ENCODE measurements at regions not wholly inside any gene's neighbourhood (a gene's known extent, or its start where the extent isn't known, plus 50 kb on each side); places are given as distances from the start of the nearest gene placed in this dataset.

DNA sequence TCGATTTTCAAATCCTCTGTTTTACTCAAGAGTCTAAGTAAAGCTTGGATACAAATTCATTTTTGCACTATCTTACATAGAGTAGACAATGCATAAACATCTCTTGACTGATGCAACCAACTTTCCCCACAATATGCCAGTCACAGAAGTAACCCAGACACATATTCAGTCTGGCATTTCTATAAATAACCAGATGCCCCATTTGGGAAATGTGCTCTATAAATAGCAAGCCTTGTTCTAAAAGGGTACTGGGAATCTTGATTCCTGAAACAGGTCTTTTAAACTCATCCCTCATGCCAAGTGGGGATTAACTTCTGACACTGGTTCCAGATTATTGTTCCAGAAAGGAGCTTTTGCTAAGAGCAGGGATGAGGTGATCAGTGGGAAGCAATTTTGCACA, 411.7 kb downstream of the EPM2A start:
- DNase-seq (ENCODE audit: low spot score) (no peak), ATAC-seq (ENCODE audit: insufficient number of reproducible peaks, low FRiP score, low read depth) (no peak)
- no peaks in the 10 kb centered on the region for H3K27me3 ChIP-seq (replicated peaks; ENCODE audit: insufficient read depth)
- no peaks in the 10 kb centered on the region for H3K9me3 ChIP-seq
- TF ChIP-seq, protein P1, sequence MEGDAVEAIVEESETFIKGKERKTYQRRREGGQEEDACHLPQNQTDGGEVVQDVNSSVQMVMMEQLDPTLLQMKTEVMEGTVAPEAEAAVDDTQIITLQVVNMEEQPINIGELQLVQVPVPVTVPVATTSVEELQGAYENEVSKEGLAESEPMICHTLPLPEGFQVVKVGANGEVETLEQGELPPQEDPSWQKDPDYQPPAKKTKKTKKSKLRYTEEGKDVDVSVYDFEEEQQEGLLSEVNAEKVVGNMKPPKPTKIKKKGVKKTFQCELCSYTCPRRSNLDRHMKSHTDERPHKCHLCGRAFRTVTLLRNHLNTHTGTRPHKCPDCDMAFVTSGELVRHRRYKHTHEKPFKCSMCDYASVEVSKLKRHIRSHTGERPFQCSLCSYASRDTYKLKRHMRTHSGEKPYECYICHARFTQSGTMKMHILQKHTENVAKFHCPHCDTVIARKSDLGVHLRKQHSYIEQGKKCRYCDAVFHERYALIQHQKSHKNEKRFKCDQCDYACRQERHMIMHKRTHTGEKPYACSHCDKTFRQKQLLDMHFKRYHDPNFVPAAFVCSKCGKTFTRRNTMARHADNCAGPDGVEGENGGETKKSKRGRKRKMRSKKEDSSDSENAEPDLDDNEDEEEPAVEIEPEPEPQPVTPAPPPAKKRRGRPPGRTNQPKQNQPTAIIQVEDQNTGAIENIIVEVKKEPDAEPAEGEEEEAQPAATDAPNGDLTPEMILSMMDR (IDR thresholded peaks at IDR 0.05) = no peak
- no peaks in the 10 kb centered on the region for H3K36me3 ChIP-seq
- H3K4me1 ChIP-seq (ENCODE audit: control insufficient read depth in 1 of 2, low read depth in 2 of 2) = peaks cover 0 to 10% of the 10 kb centered on the region in 2 donors
- no peak overlapping the region for H3K27ac ChIP-seq
- no peak overlapping the region for H3K4me3 ChIP-seq

DNA sequence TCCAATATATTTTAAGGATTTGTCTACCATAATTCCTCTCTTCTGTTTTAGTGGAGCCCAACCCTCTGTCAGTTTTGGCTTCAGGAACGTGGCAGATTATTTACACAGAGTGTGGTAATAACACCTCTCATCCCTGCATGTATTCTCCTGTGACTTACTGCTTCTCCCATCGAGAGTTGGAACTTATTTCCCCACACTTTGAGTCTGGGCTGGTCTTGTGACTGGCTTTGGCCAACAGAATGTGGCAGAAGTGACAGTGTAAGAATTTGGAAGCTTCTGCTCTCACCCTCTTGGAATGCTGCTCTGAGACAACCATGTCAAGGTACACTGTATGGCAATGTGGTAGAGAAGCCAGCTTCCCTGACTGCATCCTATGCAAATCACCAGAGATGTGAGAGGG, 407.7 kb downstream of the EPM2A start:
- Histone ChIP-seq H3K4me1 (ENCODE audit: control insufficient read depth in 1 of 2, low read depth in 2 of 2) (peaks cover 0 to 10% of the 10 kb centered on the region in 2 donors), H3K27ac (no peak overlapping the region), H3K9me3 (no peaks in the 10 kb centered on the region), H3K27me3 (replicated peaks; ENCODE audit: insufficient read depth) (no peaks in the 10 kb centered on the region), H3K4me3 (no peak overlapping the region), H3K36me3 (no peaks in the 10 kb centered on the region)
- ATAC-seq (ENCODE audit: insufficient number of reproducible peaks, low FRiP score, low read depth) (no peak), DNase-seq (ENCODE audit: low spot score) (no peak)
- TF ChIP-seq, protein P1 (IDR thresholded peaks at IDR 0.05) = no peak

DNA sequence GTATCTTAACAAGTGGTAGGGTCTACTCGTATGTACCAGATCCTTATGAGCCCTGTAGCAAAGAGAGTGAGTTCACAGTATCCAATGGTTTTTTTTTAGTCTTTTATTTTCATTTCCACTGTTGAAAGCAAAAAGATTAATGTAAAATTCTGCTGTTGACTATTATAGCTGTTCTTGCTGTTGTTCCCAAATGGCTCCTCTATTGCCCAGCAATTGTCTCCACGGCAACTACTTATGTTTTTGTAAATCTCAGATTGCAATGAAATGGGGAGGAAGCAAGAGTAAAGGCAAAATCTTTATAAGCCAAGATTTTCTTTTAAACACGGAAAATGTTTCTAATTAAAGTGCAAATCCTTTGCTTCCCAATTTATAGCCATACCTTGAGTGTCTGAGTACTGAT, 406.1 kb downstream of the EPM2A start:
- no peak overlapping the region for H3K27ac ChIP-seq
- ATAC-seq (ENCODE audit: insufficient number of reproducible peaks, low FRiP score, low read depth) (no peak), DNase-seq (ENCODE audit: low spot score) (no peak)
- no peaks in the 10 kb centered on the region for H3K4me1 ChIP-seq (ENCODE audit: control insufficient read depth in 1 of 2, low read depth in 2 of 2)
- no peak overlapping the region for H3K4me3 ChIP-seq
- no peaks in the 10 kb centered on the region for H3K9me3 ChIP-seq
- no peaks in the 10 kb centered on the region for H3K36me3 ChIP-seq
- TF ChIP-seq, protein P1 (IDR thresholded peaks at IDR 0.05) = no peak
- H3K27me3 ChIP-seq (replicated peaks; ENCODE audit: insufficient read depth) = no peaks in the 10 kb centered on the region

DNA sequence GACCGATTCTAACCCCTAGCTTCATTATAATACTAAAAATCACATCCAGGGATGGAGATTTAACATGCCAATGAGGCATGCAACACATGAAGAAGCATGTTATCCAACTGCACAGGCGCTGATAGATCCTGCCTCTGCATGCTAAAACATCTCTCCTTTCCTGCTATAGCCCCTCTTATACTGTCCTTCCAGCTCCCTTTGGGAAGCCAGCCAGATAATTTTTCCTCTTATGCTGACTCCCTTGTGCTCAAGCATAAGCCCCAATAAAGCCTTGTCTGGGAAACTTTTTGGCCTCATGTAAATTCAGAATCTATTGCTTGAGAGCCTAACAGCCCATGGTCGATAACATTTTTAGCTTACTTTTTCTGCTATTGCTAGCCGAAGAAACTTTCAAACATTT, 404.3 kb downstream of the EPM2A start:
- ATAC-seq (ENCODE audit: insufficient number of reproducible peaks, low FRiP score, low read depth) (no peak), DNase-seq (ENCODE audit: low spot score) (no peak)
- no peaks in the 10 kb centered on the region for H3K36me3 ChIP-seq
- TF ChIP-seq, protein P1 (IDR thresholded peaks at IDR 0.05) = no peak
- H3K4me3 ChIP-seq = no peak overlapping the region
- H3K27me3 ChIP-seq (replicated peaks; ENCODE audit: insufficient read depth) = no peaks in the 10 kb centered on the region
- no peaks in the 10 kb centered on the region for H3K9me3 ChIP-seq
- no peaks in the 10 kb centered on the region for H3K4me1 ChIP-seq (ENCODE audit: control insufficient read depth in 1 of 2, low read depth in 2 of 2)
- no peak overlapping the region for H3K27ac ChIP-seq

DNA sequence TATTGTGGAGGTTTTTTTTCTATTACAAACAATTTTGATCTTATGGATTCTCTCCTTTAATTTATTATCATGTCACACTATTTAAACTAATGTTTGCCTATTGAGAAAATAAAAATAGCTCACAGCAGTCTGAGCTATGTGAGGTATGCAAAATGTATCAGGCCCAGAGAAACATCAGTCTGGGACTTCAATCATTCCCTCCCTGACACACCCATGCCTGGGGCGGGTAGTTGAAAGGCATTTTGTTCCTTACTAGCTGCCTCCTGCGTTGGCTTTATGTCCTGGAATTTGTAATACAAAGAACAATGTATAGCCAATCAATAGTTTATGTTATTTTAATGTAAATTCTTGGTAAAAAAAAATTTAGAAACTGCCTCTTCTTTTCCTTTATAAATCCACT, 403.3 kb downstream of the EPM2A start:
- TF ChIP-seq, protein P1 (IDR thresholded peaks at IDR 0.05) = no peak
- ATAC-seq (ENCODE audit: insufficient number of reproducible peaks, low FRiP score, low read depth) = no peak

More for the DNA sequence above, 403.3 kb downstream of the EPM2A start:
- no peaks in the 10 kb centered on the region for H3K36me3 ChIP-seq
- no peaks in the 10 kb centered on the region for H3K9me3 ChIP-seq
- no peaks in the 10 kb centered on the region for H3K4me1 ChIP-seq (ENCODE audit: control insufficient read depth in 1 of 2, low read depth in 2 of 2)
- H3K4me3 ChIP-seq = no peak overlapping the region
- no peak for DNase-seq (ENCODE audit: low spot score)
- H3K27ac ChIP-seq = no peak overlapping the region
- no peaks in the 10 kb centered on the region for H3K27me3 ChIP-seq (replicated peaks; ENCODE audit: insufficient read depth)
